ENCODE measurements at regions not wholly inside any gene's neighbourhood (a gene's known extent, or its start where the extent isn't known, plus 50 kb on each side); places are given as distances from the start of the nearest gene placed in this dataset.

- ChIA-PET POLR2A (no interaction called here), CTCF (no interaction called here)
- DNase-seq (ENCODE audit: low read depth, low spot score), result no peak
- no peak overlapping the region for H3K4me3 ChIP-seq (ENCODE audit: low read depth, low read length)
- TF ChIP-seq, protein P1, sequence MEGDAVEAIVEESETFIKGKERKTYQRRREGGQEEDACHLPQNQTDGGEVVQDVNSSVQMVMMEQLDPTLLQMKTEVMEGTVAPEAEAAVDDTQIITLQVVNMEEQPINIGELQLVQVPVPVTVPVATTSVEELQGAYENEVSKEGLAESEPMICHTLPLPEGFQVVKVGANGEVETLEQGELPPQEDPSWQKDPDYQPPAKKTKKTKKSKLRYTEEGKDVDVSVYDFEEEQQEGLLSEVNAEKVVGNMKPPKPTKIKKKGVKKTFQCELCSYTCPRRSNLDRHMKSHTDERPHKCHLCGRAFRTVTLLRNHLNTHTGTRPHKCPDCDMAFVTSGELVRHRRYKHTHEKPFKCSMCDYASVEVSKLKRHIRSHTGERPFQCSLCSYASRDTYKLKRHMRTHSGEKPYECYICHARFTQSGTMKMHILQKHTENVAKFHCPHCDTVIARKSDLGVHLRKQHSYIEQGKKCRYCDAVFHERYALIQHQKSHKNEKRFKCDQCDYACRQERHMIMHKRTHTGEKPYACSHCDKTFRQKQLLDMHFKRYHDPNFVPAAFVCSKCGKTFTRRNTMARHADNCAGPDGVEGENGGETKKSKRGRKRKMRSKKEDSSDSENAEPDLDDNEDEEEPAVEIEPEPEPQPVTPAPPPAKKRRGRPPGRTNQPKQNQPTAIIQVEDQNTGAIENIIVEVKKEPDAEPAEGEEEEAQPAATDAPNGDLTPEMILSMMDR (IDR thresholded peaks at IDR 0.05; ENCODE audit: insufficient read depth, low read length, missing control alignments), result no peak
Observed at GRCh38 chr4:163762741-163763140, 268.3 kb downstream of the TMA16 start.

GRCh38 chr4:163764569-163764968 lies 270.1 kb downstream of the TMA16 start:
- TF ChIP-seq, protein P1 (IDR thresholded peaks at IDR 0.05; ENCODE audit: insufficient read depth, low read length, missing control alignments), result no peak
- ChIA-PET POLR2A (no interaction called here), CTCF (no interaction called here)
- DNase-seq (ENCODE audit: low read depth, low spot score), result no peak
- H3K4me3 ChIP-seq (ENCODE audit: low read depth, low read length), result no peak overlapping the region

DNA sequence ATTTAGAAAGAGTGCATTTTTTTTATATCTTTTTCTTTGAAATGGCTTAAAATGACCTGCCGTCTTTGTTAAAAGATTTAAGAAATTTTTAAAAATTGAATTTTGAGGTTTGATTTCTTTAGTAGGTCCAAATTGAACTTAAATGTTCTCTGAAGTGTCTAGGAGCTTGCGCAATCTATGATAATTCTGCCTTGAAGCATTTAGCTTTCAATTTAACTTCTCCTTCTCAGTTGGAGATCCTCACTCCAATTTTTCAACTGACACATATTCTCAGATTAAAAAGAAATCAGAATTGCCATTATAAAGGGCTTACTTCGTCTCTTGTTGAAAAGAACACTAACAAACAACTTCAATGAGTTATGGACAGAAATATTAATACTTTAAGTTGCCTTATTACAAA lies 273.5 kb downstream of the TMA16 start:
- TF ChIP-seq, protein P1 (IDR thresholded peaks at IDR 0.05; ENCODE audit: insufficient read depth, low read length, missing control alignments), result no peak
- DNase-seq (ENCODE audit: low read depth, low spot score), result no peak
- POLR2A ChIA-PET, result no interaction called here
- CTCF ChIA-PET, result no interaction called here
- H3K4me3 ChIP-seq (ENCODE audit: low read depth, low read length), result no peak overlapping the region

DNA sequence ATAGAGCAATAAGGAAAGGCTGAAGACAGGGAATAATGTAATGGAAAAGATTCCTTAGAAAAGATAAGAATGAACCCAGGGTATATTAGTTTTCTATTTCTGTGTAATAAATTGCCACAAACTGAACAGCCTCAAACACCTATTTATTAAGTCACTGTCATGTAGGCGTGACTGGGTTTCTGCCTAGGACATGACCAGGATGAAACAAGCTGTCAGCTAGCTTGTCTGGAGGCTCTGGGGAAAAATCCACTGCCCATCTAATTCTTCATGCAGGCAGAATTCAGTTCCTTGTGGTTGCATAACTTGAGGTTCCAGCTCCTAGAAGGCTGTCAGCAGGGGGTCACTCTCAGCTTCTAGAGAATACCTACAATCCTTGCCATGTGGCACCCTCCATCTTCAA lies 277.7 kb downstream of the TMA16 start:
- no peak overlapping the region for H3K4me3 ChIP-seq (ENCODE audit: low read depth, low read length)
- TF ChIP-seq, protein P1 (IDR thresholded peaks at IDR 0.05; ENCODE audit: insufficient read depth, low read length, missing control alignments), result no peak
- DNase-seq (ENCODE audit: low read depth, low spot score), result no peak
- POLR2A ChIA-PET, result no interaction called here
- CTCF ChIA-PET, result no interaction called here

GRCh38 chr4:163773940-163774339 lies 279.4 kb downstream of the TMA16 start:
- H3K4me3 ChIP-seq (ENCODE audit: low read depth, low read length), result no peak overlapping the region
- TF ChIP-seq, protein P1 (IDR thresholded peaks at IDR 0.05; ENCODE audit: insufficient read depth, low read length, missing control alignments), result no peak
- ChIA-PET CTCF (no interaction called here), POLR2A (no interaction called here)
- DNase-seq (ENCODE audit: low read depth, low spot score), result no peak

DNA sequence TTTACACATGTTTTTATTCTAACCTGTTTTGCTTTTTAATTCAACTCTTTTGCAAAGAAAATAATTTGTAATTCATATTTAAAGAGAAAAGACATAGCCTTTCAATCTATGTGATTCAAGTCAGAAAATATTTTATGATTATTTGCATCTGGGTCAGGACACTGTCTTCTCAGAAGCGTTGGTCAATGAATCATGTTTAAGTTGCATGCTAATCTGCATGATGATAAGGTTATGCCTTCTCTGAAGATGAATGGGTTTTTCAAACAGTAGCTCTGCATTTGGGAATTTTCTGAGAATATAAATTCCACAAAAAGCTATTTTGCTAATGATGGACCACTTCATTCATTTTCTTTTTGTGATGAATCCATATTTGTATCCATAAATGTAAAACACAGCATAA lies 282.5 kb downstream of the TMA16 start:
- H3K4me3 ChIP-seq (ENCODE audit: low read depth, low read length), result no peak overlapping the region
- CTCF ChIA-PET, result no interaction called here
- POLR2A ChIA-PET, result no interaction called here

More for the DNA sequence above, 282.5 kb downstream of the TMA16 start:
- DNase-seq (ENCODE audit: low read depth, low spot score), result no peak
- TF ChIP-seq, protein P1 (IDR thresholded peaks at IDR 0.05; ENCODE audit: insufficient read depth, low read length, missing control alignments), result no peak

Data from AG04449 (cell line).